GM12874 (cell line): ENCODE measurements at regions not wholly inside any gene's neighbourhood (a gene's known extent, or its start where the extent isn't known, plus 50 kb on each side); places are given as distances from the start of the nearest gene placed in this dataset.

Experiments used
- CTCF ChIP-seq: IDR thresholded peaks from 2 replicates; pipeline ENCODE4 v1.5.1; 2011; ENCODE audit warnings: low read depth, mild to moderate bottlenecking, control low read depth, low read length, moderate library complexity; ENCODE audit not compliant: insufficient read depth

DNA sequence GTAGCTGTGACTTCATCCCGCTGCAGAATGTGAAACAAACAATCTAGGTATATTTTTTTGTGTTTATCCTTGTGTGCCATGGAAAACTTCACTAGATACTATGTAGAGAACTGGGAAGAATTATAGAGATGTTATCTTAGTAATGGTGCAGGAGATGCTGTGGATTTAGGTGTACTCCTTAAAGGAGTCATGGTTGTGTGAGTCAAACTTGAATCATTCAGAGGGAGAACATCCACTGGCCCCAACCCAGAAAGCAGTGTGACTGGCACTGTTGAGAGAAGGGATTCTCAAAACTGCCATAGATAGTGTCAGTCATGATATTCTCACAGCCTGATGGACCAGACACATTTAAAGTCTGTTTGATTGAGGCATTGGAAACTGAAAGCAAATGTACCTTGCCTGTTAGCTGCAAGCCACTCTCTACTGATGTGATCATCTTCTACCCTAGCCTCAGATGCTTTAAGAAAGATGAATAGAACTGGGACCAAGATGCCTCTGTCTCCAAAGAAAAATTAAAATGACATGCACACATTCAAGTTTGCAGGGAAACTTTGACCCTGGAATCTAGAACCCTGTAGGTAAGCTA lies 754.6 kb downstream of the MRPL39 start:
- TF ChIP-seq CTCF: no peak

DNA sequence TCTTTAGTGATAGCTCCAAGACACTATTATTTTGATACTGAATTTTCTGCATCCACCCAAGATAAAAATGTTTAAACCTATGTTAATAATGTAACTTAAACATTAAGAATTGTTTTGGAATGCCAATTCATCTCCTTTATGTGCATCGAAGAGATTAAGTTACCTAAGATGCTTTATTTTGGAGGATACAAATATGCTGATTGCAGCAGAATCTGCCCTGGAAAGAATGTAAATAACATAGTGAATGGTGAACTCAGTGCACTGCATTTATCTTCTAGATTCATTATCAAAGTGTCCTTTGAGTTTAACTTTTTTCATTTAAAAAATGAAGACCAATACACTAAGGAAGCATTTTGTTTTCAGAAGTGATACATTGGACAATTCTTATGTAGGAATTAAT lies 757.2 kb downstream of the MRPL39 start:
- TF ChIP-seq CTCF: no peak

DNA sequence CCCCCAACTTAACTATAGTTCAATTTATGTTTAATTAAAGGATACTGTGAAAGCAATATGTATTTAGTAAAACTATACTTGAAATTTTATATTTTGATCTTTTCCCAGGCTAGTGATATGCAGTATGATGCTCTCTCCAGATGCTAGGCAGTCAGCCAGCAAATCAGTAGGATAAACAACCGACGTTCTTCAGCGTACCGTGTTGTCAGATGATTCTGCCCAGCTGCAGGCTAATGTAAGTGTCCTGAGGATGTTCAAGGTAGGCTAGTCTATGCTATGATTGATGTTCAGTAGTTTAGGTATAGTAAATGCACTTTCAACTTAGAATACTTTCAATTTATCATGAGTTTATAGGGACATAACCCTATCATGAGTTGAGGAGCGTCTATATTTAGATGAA lies 762.6 kb downstream of the MRPL39 start:
- no peak for TF ChIP-seq CTCF

GRCh38 chr21:24840287-24840686 lies 767.0 kb downstream of the MRPL39 start:
- no peak for TF ChIP-seq CTCF

GRCh38 chr21:24832961-24833360 lies 774.3 kb downstream of the MRPL39 start:
- TF ChIP-seq CTCF: no peak

- no peak for TF ChIP-seq CTCF
Observed at GRCh38 chr21:24829397-24829796, 777.9 kb downstream of the MRPL39 start.

- TF ChIP-seq CTCF: no peak
Observed at GRCh38 chr21:24826822-24827221, 780.5 kb downstream of the MRPL39 start.
